SK-N-SH treated with all-trans-retinoic acid at 6 μM for 48 hours (cell line): ENCODE measurements at regions not wholly inside any gene's neighbourhood (a gene's known extent, or its start where the extent isn't known, plus 50 kb on each side); places are given as distances from the start of the nearest gene placed in this dataset.

Experiments used
- CSDC2 ChIP-seq: fragments of 250-450 bp; sonication (Bioruptor Pico); IDR thresholded peaks from 2 replicates; pipeline ENCODE4 v1.5.0; 2020; ENCODE audit warnings: mild to moderate bottlenecking, moderate library complexity
- ISL1 ChIP-seq: fragments of 250-450 bp; sonication (Bioruptor Pico); IDR thresholded peaks from 2 replicates; pipeline ENCODE4 v2.1.2; 2022; ENCODE audit warnings: mild to moderate bottlenecking, moderate library complexity
- TOX ChIP-seq: fragments of 250-450 bp; sonication (Bioruptor Pico); IDR thresholded peaks from 2 replicates; pipeline ENCODE4 v1.8.0; 2021; ENCODE audit warnings: mild to moderate bottlenecking, moderate library complexity, borderline replicate concordance
- ZC3H10 ChIP-seq: fragments of 250-450 bp; sonication (Bioruptor Pico); IDR thresholded peaks from 2 replicates; pipeline ENCODE4 v1.5.1; 2021; ENCODE audit warnings: mild to moderate bottlenecking, moderate library complexity
- TF ChIP-seq, protein P1 (sequence below): fragments of 250-450 bp; sonication (Bioruptor Pico); IDR thresholded peaks from 2 replicates; pipeline ENCODE4 v1.8.0; 2020; ENCODE audit warnings: mild to moderate bottlenecking, moderate library complexity, borderline replicate concordance

DNA sequence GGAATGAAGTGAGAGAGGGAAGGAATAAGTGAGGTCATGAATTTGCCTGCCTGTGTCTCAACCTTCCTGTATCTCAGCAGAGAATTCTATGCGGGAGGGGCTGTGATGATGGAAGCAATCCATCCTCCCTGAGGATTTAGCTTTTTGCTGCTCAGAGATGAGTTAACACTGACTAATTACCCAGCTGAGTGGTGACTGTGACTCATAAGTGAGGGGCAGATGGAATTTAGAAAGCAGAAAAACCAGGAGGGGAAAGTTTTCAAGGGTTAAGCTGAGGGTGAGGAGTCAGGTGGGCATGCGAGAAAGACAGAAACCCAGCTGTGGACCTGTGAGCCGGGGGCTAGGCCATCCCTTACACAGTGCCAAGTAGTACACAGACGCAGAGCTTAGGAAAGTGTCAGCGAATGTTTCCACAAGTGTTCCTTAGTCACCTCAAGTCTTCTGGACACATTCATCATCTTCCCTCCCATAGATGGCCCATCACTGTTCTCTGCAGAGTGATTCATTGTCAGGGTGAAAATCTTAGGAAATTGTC, 277.9 kb downstream of the IPO8 start:
- TF ChIP-seq ZC3H10 (no peak), TOX (CRISPR knock-in tag) (no peak), ISL1 (no peak), CSDC2 (CRISPR knock-in tag) (no peak)
- TF ChIP-seq, protein P1, sequence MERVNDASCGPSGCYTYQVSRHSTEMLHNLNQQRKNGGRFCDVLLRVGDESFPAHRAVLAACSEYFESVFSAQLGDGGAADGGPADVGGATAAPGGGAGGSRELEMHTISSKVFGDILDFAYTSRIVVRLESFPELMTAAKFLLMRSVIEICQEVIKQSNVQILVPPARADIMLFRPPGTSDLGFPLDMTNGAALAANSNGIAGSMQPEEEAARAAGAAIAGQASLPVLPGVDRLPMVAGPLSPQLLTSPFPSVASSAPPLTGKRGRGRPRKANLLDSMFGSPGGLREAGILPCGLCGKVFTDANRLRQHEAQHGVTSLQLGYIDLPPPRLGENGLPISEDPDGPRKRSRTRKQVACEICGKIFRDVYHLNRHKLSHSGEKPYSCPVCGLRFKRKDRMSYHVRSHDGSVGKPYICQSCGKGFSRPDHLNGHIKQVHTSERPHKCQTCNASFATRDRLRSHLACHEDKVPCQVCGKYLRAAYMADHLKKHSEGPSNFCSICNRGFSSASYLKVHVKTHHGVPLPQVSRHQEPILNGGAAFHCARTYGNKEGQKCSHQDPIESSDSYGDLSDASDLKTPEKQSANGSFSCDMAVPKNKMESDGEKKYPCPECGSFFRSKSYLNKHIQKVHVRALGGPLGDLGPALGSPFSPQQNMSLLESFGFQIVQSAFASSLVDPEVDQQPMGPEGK (CRISPR knock-in tag): peak; percentile 22; the same call in 1 of the 2 replicates
